Esophagus muscularis mucosa (tissue), 4 donors: ENCODE measurements at regions not wholly inside any gene's neighbourhood (a gene's known extent, or its start where the extent isn't known, plus 50 kb on each side); places are given as distances from the start of the nearest gene placed in this dataset.

ENCODE experiments used
- DNase-seq: peaks from one replicate; pipeline ENCODE4 v3.0.0-alpha.2; 2017; ENCODE audit errors: extremely low spot score
- H3K27ac ChIP-seq, 4 donors: fragments of 200-600 bp; sonication (generic); replicated peaks in 1 of 4; 1 replicate in 3 of 4; 2 replicates in 1 of 4; pipeline ENCODE4 v1.5.1; 2016 to 2019; ENCODE audit warnings: mild to moderate bottlenecking in 1 of 4
- H3K27me3 ChIP-seq, 4 donors: fragments of 200-600 bp; sonication (generic); one replicate each; pipeline versions ENCODE4 v1.5.1 to v1.6.0; 2016 to 2019
- H3K36me3 ChIP-seq, 4 donors: fragments of 200-600 bp; sonication (generic); one replicate each; pipeline ENCODE4 v1.5.1; 2016 to 2019
- H3K4me1 ChIP-seq, 4 donors: fragments of 200-600 bp; sonication (generic); one replicate each; pipeline ENCODE4 v1.5.1; 2016 to 2019
- H3K4me3 ChIP-seq, 4 donors: fragments of 200-600 bp; sonication (generic); 1 replicate in 2 of 4; 2 replicates in 2 of 4; pipeline ENCODE4 v1.5.1; 2016 to 2019; ENCODE audit warnings: mild to moderate bottlenecking in 4 of 4, moderate library complexity in 1 of 4
- H3K9me3 ChIP-seq, 4 donors: fragments of 200-600 bp; sonication (generic); 1 replicate in 3 of 4; 2 replicates in 1 of 4; pipeline ENCODE4 v1.5.1; 2016 to 2019
- CTCF ChIP-seq, 3 experiments: fragments of 200-600 bp in 2 of 3; fragments of 450-650 bp in 1 of 3; sonication (generic) in 2 of 3; IDR thresholded peaks; one replicate each; pipeline ENCODE4 v1.5.1; 2017 to 2019; ENCODE audit warnings: antibody characterized with exemption in 3 of 3, mild to moderate bottlenecking in 2 of 3, moderate library complexity in 1 of 3
- EP300 ChIP-seq: sonication (generic); formaldehyde crosslinking; IDR thresholded peaks from one replicate; pipeline ENCODE4 v1.6.1; 2017; ENCODE audit warnings: antibody characterized with exemption
- POLR2A ChIP-seq: fragments of 450-650 bp; IDR thresholded peaks from one replicate; pipeline ENCODE4 v1.6.1; 2017; ENCODE audit warnings: antibody characterized with exemption, moderate library complexity, mild to moderate bottlenecking, low read depth
- POLR2AphosphoS5 ChIP-seq, 2 donors: sonication (generic); formaldehyde crosslinking; IDR thresholded peaks; one replicate each; pipeline ENCODE4 v1.6.1; 2017; ENCODE audit warnings: antibody characterized with exemption in 2 of 2
- WGBS: methylation state at CpG from one replicate; pipeline ENCODE4 v1.1.5; 2018; 5-methylcytosine and 5-hydroxymethylcytosine counted together
- intact Hi-C: fragments of 100-400 bp; cut with DNase I; formaldehyde crosslinking; loops from one replicate; pipeline ENCODE4 v1.15.1; 2023

DNA sequence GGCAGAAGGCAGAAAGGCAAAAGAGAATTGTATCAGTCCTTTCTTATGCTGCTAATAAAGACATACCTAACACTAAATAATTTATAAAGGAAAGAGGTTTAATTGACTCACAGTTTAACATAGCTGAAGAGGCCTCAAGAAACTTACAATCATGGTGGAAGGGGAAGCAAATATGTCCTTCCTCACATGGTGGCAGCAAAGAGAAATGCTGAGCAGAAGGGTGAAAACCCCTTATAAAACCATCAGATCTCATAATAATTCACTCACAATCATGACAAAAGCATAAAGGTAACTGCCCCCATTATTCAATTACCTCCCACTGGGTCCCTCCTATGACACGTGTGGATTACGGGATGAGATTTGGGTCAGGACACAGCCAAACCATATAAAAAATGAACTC, 312.5 kb upstream of the PTGER4 start:
- peaks cover 0 to 6% (median 0%) of the 10 kb centered on the region in 4 donors for H3K9me3 ChIP-seq
- intact Hi-C loops: no loop called here
- 100% methylated on average over 2 of the region's 2 CpGs for WGBS
- no peak overlapping the region for H3K4me3 ChIP-seq
- no peaks in the 10 kb centered on the region for H3K27me3 ChIP-seq
- TF ChIP-seq POLR2AphosphoS5 (IDR thresholded peaks at IDR 0.05) (no peak), EP300 (no peak), CTCF (IDR thresholded peaks at IDR 0.05) (no peak), POLR2A (no peak)
- H3K27ac ChIP-seq: no peak overlapping the region
- DNase-seq: no peak
- H3K4me1 ChIP-seq: no peaks in the 10 kb centered on the region
- H3K36me3 ChIP-seq: no peaks in the 10 kb centered on the region

DNA sequence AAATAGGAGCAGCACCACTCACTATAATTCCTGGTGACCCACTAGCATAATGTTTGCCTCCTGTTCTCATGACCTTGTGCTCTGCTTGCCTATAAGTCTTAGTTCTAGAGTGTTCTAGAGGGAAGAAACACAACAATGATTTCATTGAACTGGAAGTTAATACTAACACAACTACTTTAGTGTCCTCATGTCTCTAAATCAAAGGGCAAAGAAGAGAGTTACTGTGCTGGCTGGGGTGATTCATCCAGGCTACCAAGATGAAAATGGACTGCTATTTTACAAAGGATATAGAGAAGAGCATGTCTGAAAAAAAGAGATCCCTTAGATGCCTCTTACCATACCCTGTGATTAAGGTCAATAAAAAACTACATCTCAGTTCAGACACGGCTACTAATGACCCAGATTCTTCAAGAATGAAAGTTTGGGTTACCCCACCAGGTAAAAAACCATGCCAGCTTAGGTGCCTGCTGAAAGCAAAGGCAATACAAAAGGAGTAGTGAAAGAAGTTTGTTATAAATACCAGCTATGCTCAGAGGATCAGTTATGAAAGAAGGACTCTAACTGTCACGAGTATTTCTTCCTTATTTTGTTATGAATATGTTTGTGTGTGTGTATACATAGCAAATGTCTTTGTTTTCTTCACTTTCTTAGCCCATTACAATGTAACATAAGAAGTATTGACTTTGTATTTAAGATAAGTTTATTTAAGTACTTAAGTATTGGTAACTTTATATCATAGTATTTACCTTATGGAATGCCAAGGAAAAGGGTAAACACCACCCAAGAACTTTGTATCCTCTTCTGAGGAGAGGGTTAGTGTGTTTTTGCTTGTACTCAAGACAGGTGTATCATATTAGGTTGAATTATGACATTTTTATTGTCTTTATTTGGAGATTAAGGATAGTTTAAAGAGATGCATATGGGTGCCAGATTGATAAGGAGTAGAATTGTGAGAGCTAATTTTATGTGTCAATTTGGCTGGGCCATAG, 314.1 kb upstream of the PTGER4 start:
- Histone ChIP-seq H3K36me3 (no peaks in the 10 kb centered on the region), H3K27ac (no peak overlapping the region), H3K27me3 (no peaks in the 10 kb centered on the region), H3K9me3 (peaks cover 0 to 6% (median 0%) of the 10 kb centered on the region in 4 donors), H3K4me3 (no peak overlapping the region), H3K4me1 (no peaks in the 10 kb centered on the region)
- intact Hi-C loops: no loop called here
- no peak for DNase-seq
- TF ChIP-seq POLR2A (no peak), POLR2AphosphoS5 (IDR thresholded peaks at IDR 0.05) (no peak), EP300 (no peak), CTCF (IDR thresholded peaks at IDR 0.05) (no peak)
- WGBS: 62% methylated on average over 2 of the region's 2 CpGs

GRCh38 chr5:40364441-40364840, 315.3 kb upstream of the PTGER4 start:
- WGBS: 93% methylated on average over 3 of the region's 3 CpGs
- Histone ChIP-seq H3K4me1 (no peaks in the 10 kb centered on the region), H3K27me3 (no peaks in the 10 kb centered on the region), H3K4me3 (no peak overlapping the region), H3K36me3 (no peaks in the 10 kb centered on the region), H3K27ac (no peak overlapping the region), H3K9me3 (peaks cover 0 to 6% (median 0%) of the 10 kb centered on the region in 4 donors)
- TF ChIP-seq CTCF (IDR thresholded peaks at IDR 0.05): no peak
- no peak for TF ChIP-seq POLR2AphosphoS5 (IDR thresholded peaks at IDR 0.05)
- TF ChIP-seq POLR2A: no peak
- TF ChIP-seq EP300: no peak
- DNase-seq: no peak
- intact Hi-C loops: no loop called here

GRCh38 chr5:40361378-40361777, 318.3 kb upstream of the PTGER4 start:
- WGBS: 95% methylated on average over 2 of the region's 2 CpGs
- Histone ChIP-seq H3K36me3 (no peaks in the 10 kb centered on the region), H3K4me1 (peaks cover 0 to 14% (median 6%) of the 10 kb centered on the region in 4 donors), H3K27me3 (no peaks in the 10 kb centered on the region), H3K9me3 (peaks cover 0 to 6% (median 0%) of the 10 kb centered on the region in 4 donors), H3K27ac (no peak overlapping the region), H3K4me3 (no peak overlapping the region)
- DNase-seq: no peak
- intact Hi-C loops: no loop called here
- TF ChIP-seq POLR2A (no peak), CTCF (IDR thresholded peaks at IDR 0.05) (no peak), EP300 (no peak), POLR2AphosphoS5 (IDR thresholded peaks at IDR 0.05) (no peak)
